22Rv1 (cell line): ENCODE measurements at regions not wholly inside any gene's neighbourhood (a gene's known extent, or its start where the extent isn't known, plus 50 kb on each side); places are given as distances from the start of the nearest gene placed in this dataset.

ENCODE experiments used
- ZFX ChIP-seq: fragments of 450-650 bp; IDR thresholded peaks from 2 replicates; pipeline ENCODE4 v1.6.1; 2017; ENCODE audit warnings: antibody characterized with exemption, borderline replicate concordance
- TF ChIP-seq, protein P1 (sequence below): fragments of 450-650 bp; IDR thresholded peaks from 2 replicates; pipeline ENCODE4 v1.5.1; 2017; ENCODE audit warnings: mild to moderate bottlenecking

- TF ChIP-seq, protein P1, sequence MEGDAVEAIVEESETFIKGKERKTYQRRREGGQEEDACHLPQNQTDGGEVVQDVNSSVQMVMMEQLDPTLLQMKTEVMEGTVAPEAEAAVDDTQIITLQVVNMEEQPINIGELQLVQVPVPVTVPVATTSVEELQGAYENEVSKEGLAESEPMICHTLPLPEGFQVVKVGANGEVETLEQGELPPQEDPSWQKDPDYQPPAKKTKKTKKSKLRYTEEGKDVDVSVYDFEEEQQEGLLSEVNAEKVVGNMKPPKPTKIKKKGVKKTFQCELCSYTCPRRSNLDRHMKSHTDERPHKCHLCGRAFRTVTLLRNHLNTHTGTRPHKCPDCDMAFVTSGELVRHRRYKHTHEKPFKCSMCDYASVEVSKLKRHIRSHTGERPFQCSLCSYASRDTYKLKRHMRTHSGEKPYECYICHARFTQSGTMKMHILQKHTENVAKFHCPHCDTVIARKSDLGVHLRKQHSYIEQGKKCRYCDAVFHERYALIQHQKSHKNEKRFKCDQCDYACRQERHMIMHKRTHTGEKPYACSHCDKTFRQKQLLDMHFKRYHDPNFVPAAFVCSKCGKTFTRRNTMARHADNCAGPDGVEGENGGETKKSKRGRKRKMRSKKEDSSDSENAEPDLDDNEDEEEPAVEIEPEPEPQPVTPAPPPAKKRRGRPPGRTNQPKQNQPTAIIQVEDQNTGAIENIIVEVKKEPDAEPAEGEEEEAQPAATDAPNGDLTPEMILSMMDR, result no peak
- no peak for TF ChIP-seq ZFX
Measured at GRCh38 chr13:42722883-42723539, 58.4 kb upstream of the FAM216B start.
